ENCODE measurements at regions not wholly inside any gene's neighbourhood (a gene's known extent, or its start where the extent isn't known, plus 50 kb on each side); places are given as distances from the start of the nearest gene placed in this dataset.
"Not testable (repeated sequence)": the region's sequence is repeated elsewhere in the genome, so short reads cannot be mapped to it uniquely, and the experiment has no call there.

- BruUV-seq (replicated peaks), result no TSS peak
- Histone ChIP-seq H3K4me3 (ENCODE audit: low read depth, low read length, poor library complexity, severe bottlenecking) (no peak overlapping the region), H3K27ac (ENCODE audit: low read depth, low read length, poor library complexity, severe bottlenecking) (no peak overlapping the region), H3K9me3 (ENCODE audit: low read depth, low read length, poor library complexity, severe bottlenecking) (no peaks in the 10 kb centered on the region), H3K4me1 (ENCODE audit: insufficient read depth, low read length, poor library complexity, severe bottlenecking) (no peaks in the 10 kb centered on the region), H3K27me3 (replicated peaks; ENCODE audit: insufficient read depth, low read depth, low read length, poor library complexity) (peaks cover 19% of the 10 kb centered on the region), H3K36me3 (ENCODE audit: insufficient read depth, low read length, poor library complexity, severe bottlenecking) (no peaks in the 10 kb centered on the region)
- CTCF ChIA-PET, result no interaction called here
- intact Hi-C loops (cut with micrococcal nuclease; ENCODE audit: unreplicated experiment), result no loop called here
- TF ChIP-seq CTCF (conservative IDR thresholded peaks at IDR 0.05; ENCODE audit: low read depth, low read length) (no peak), EZH2 (IDR thresholded peaks at IDR 0.05; ENCODE audit: borderline replicate concordance, low read depth, low read length, poor library complexity, severe bottlenecking) (no peak)
- POLR2A ChIA-PET (ENCODE audit: low non-redundant PET), result no interaction called here
- no peak for DNase-seq (ENCODE audit: low spot score)
Observed at GRCh38 chr7:142567201-142568075, 181.8 kb upstream of the PRSS1 start.

- BruUV-seq (replicated peaks), result no TSS peak
- no peaks in the 10 kb centered on the region for H3K4me1 ChIP-seq (ENCODE audit: insufficient read depth, low read length, poor library complexity, severe bottlenecking)
- H3K36me3 ChIP-seq (ENCODE audit: insufficient read depth, low read length, poor library complexity, severe bottlenecking), result no peaks in the 10 kb centered on the region
- no peak for DNase-seq (ENCODE audit: low spot score)
- H3K4me3 ChIP-seq (ENCODE audit: low read depth, low read length, poor library complexity, severe bottlenecking), result no peak overlapping the region
- intact Hi-C loops (cut with micrococcal nuclease; ENCODE audit: unreplicated experiment), result no loop called here
- POLR2A ChIA-PET (ENCODE audit: low non-redundant PET), result no interaction called here
- H3K27ac ChIP-seq (ENCODE audit: low read depth, low read length, poor library complexity, severe bottlenecking), result no peak overlapping the region
- TF ChIP-seq EZH2 (IDR thresholded peaks at IDR 0.05; ENCODE audit: borderline replicate concordance, low read depth, low read length, poor library complexity, severe bottlenecking) (no peak), CTCF (conservative IDR thresholded peaks at IDR 0.05; ENCODE audit: low read depth, low read length) (no peak)
- H3K27me3 ChIP-seq (replicated peaks; ENCODE audit: insufficient read depth, low read depth, low read length, poor library complexity), result peaks cover 16% of the 10 kb centered on the region
- CTCF ChIA-PET, result no interaction called here
- no peaks in the 10 kb centered on the region for H3K9me3 ChIP-seq (ENCODE audit: low read depth, low read length, poor library complexity, severe bottlenecking)
Observed at GRCh38 chr7:142566271-142566670, 183.0 kb upstream of the PRSS1 start.

GRCh38 chr7:142564125-142564524, 185.1 kb upstream of the PRSS1 start:
- BruUV-seq (replicated peaks); H3K9me3 ChIP-seq (ENCODE audit: low read depth, low read length, poor library complexity, severe bottlenecking); DNase-seq (ENCODE audit: low spot score); POLR2A ChIA-PET (ENCODE audit: low non-redundant PET); CTCF ChIA-PET; H3K27ac ChIP-seq (ENCODE audit: low read depth, low read length, poor library complexity, severe bottlenecking); intact Hi-C loops (cut with micrococcal nuclease; ENCODE audit: unreplicated experiment); H3K36me3 ChIP-seq (ENCODE audit: insufficient read depth, low read length, poor library complexity, severe bottlenecking); H3K4me3 ChIP-seq (ENCODE audit: low read depth, low read length, poor library complexity, severe bottlenecking); H3K4me1 ChIP-seq (ENCODE audit: insufficient read depth, low read length, poor library complexity, severe bottlenecking): not testable (repeated sequence)
- H3K27me3 ChIP-seq (replicated peaks; ENCODE audit: insufficient read depth, low read depth, low read length, poor library complexity), result peaks cover 18% of the 10 kb centered on the region

GRCh38 chr7:142563470-142563869, 185.8 kb upstream of the PRSS1 start:
- Histone ChIP-seq H3K9me3 (ENCODE audit: low read depth, low read length, poor library complexity, severe bottlenecking) (no peaks in the 10 kb centered on the region), H3K4me3 (ENCODE audit: low read depth, low read length, poor library complexity, severe bottlenecking) (no peak overlapping the region), H3K27me3 (replicated peaks; ENCODE audit: insufficient read depth, low read depth, low read length, poor library complexity) (peaks cover 23% of the 10 kb centered on the region), H3K36me3 (ENCODE audit: insufficient read depth, low read length, poor library complexity, severe bottlenecking) (no peaks in the 10 kb centered on the region), H3K27ac (ENCODE audit: low read depth, low read length, poor library complexity, severe bottlenecking) (no peak overlapping the region), H3K4me1 (ENCODE audit: insufficient read depth, low read length, poor library complexity, severe bottlenecking) (no peaks in the 10 kb centered on the region)
- TF ChIP-seq CTCF (conservative IDR thresholded peaks at IDR 0.05; ENCODE audit: low read depth, low read length) (no peak), EZH2 (IDR thresholded peaks at IDR 0.05; ENCODE audit: borderline replicate concordance, low read depth, low read length, poor library complexity, severe bottlenecking) (no peak)
- intact Hi-C loops (cut with micrococcal nuclease; ENCODE audit: unreplicated experiment), result no loop called here
- CTCF ChIA-PET, result no interaction called here
- BruUV-seq (replicated peaks), result no TSS peak
- DNase-seq (ENCODE audit: low spot score), result no peak
- POLR2A ChIA-PET (ENCODE audit: low non-redundant PET), result no interaction called here
